ENCODE measurements at regions not wholly inside any gene's neighbourhood (a gene's known extent, or its start where the extent isn't known, plus 50 kb on each side); places are given as distances from the start of the nearest gene placed in this dataset.

- Histone ChIP-seq H4K91ac (replicated peaks; ENCODE audit: insufficient read length, low read length) (no peak overlapping the region), H3K9ac (replicated peaks in 1 of 4; ENCODE audit: extremely low read depth in 1 of 4, low read depth in 3 of 4, low read length in 3 of 4) (no peak overlapping the region), H3K23ac (ENCODE audit: insufficient read length) (no peak overlapping the region), H2BK5ac (ENCODE audit: low read depth, low read length) (no peak overlapping the region), H3K4ac (replicated peaks; ENCODE audit: insufficient read length, low read depth, low read length) (no peak overlapping the region), H4K5ac (ENCODE audit: insufficient read length, low read depth, low read length) (no peak overlapping the region), H4K20me1 (replicated peaks in 1 of 2; ENCODE audit: control insufficient read depth in 1 of 2, insufficient read depth in 2 of 2, low read length in 2 of 2) (no peaks in the 10 kb centered on the region), H2BK120ac (replicated peaks; ENCODE audit: low read depth, low read length) (no peak overlapping the region), H2BK20ac (ENCODE audit: low read length) (no peak overlapping the region), H3K56ac (replicated peaks; ENCODE audit: insufficient read length, low read depth, low read length) (no peak overlapping the region), H3K14ac (ENCODE audit: insufficient read length) (no peak overlapping the region), H2AK5ac (ENCODE audit: low read depth, low read length) (no peak overlapping the region), H3K9me3 (ENCODE audit: insufficient read depth in 2 of 2, low read depth in 1 of 2, low read length in 1 of 2) (no peaks in the 10 kb centered on the region), H3K27me3 (replicated peaks in 1 of 4; ENCODE audit: control insufficient read depth in 3 of 4, extremely low read depth in 1 of 4, insufficient read depth in 3 of 4, low read length in 3 of 4) (no peaks in the 10 kb centered on the region), H4K8ac (ENCODE audit: extremely low read depth, insufficient read depth, low read length) (no peak overlapping the region), H3K79me1 (ENCODE audit: low read depth, low read length) (no peaks in the 10 kb centered on the region), H3K36me3 (ENCODE audit: control insufficient read depth in 2 of 4, insufficient read depth in 4 of 4, low read length in 3 of 4) (no peaks in the 10 kb centered on the region), H3K27ac (ENCODE audit: low read depth, low read length) (no peak overlapping the region), H3K4me1 (replicated peaks in 1 of 4; ENCODE audit: control insufficient read depth in 3 of 4, insufficient read depth in 4 of 4, low read length in 3 of 4) (no peaks in the 10 kb centered on the region), H2BK15ac (ENCODE audit: low read length) (no peak overlapping the region), H3K18ac (ENCODE audit: extremely low read depth, low read length) (no peak overlapping the region), H2BK12ac (ENCODE audit: low read depth, low read length) (no peak overlapping the region), H3K4me2 (ENCODE audit: insufficient read depth in 1 of 2, low read depth in 2 of 2, low read length in 2 of 2) (no peak overlapping the region), H2AFZ (ENCODE audit: low read length) (no peak overlapping the region), H3K79me2 (ENCODE audit: control insufficient read depth in 1 of 2, insufficient read depth in 2 of 2, low read length in 2 of 2) (no peaks in the 10 kb centered on the region), H3K23me2 (ENCODE audit: low read depth, low read length) (no peaks in the 10 kb centered on the region), H3K4me3 (ENCODE audit: extremely low read depth in 1 of 4, insufficient read depth in 2 of 4, low read depth in 3 of 4, low read length in 4 of 4) (no peak overlapping the region)
- TF ChIP-seq SP2 (IDR thresholded peaks at IDR 0.05; ENCODE audit: low read length) (no peak), TBP (IDR thresholded peaks at IDR 0.05; ENCODE audit: low read depth, low read length) (no peak), CTBP2 (IDR thresholded peaks at IDR 0.05; ENCODE audit: borderline replicate concordance, insufficient read depth, insufficient read length, low read length) (no peak), JUND (IDR thresholded peaks at IDR 0.05; ENCODE audit: low read length) (no peak), KDM4A (IDR thresholded peaks at IDR 0.05; ENCODE audit: low read depth, low read length, severe bottlenecking) (no peak), USF2 (IDR thresholded peaks at IDR 0.05; ENCODE audit: low read length) (no peak), GTF2F1 (IDR thresholded peaks at IDR 0.05; ENCODE audit: borderline replicate concordance, low read depth, low read length) (no peak), CBX5 (IDR thresholded peaks at IDR 0.05; ENCODE audit: low read depth, low read length) (no peak), ZNF274 (IDR thresholded peaks at IDR 0.05; ENCODE audit: borderline replicate concordance, extremely low read depth, low read length) (no peak), BCL11A (IDR thresholded peaks at IDR 0.05; ENCODE audit: low read depth in 2 of 2, low read length in 2 of 2) (no peak), FOSL1 (IDR thresholded peaks at IDR 0.05; ENCODE audit: insufficient read depth, low read depth, low read length) (no peak)
- ChIA-PET POLR2A (ENCODE audit: partially characterized antibody) (no interaction called here), CTCF (ENCODE audit: partially characterized antibody) (interaction anchor here (1.5 kb wide), 1 partner anchor 91 kb away, joined by 5 read pairs; no protein-coding TSS in a partner anchor)
- DNase-seq (ENCODE audit: low read depth in 1 of 2, low spot score in 2 of 2) (no peak), FAIRE-seq (no peak)
- 94% methylated on average over 1 of the region's 1 CpG; no CpG with 5 or more reads in 1 of the 2 experiments for WGBS, 2 experiments (ENCODE audit: extremely low coverage in 1 of 2, insufficient coverage in 1 of 2, insufficient read length in 1 of 2, insufficient replicate concordance in 2 of 2, low coverage in 1 of 2, low lambda C conversion rate in 2 of 2, missing lambda C conversion rate in 1 of 2)
Measured at GRCh38 chr5:57675236-57675635, 192.6 kb upstream of the ACTBL2 start.

All from H1 (cell line).